Hematopoietic multipotent progenitor cell (in vitro differentiated cells): ENCODE measurements at regions not wholly inside any gene's neighbourhood (a gene's known extent, or its start where the extent isn't known, plus 50 kb on each side); places are given as distances from the start of the nearest gene placed in this dataset. TPM values are rescaled to one million over a fixed set of nuclear protein-coding genes. Genes with fewer than 3 reads are reported as not detected.

Source experiments
- DNase-seq, 3 donors: peaks; one replicate each; pipeline ENCODE4 v3.0.0-alpha.2; 2011 to 2015; ENCODE audit warnings: low read depth in 2 of 3, low spot score in 2 of 3
- small RNA-seq: library from RNA; depleted of rRNA; stranded (forward); fragments of <200 nt; gene quantifications from one replicate; pipeline ENCODE3, GENCODE V24; 2012

- no peak for DNase-seq
Measured at GRCh38 chr10:20963056-20963455, 65.9 kb upstream of the NEBL start.

- DNase-seq: no peak
Measured at GRCh38 chr10:20962165-20962564, 65.1 kb upstream of the NEBL start.

GRCh38 chr10:20959242-20959641 lies 62.1 kb upstream of the NEBL start:
- no peak for DNase-seq

- DNase-seq: no peak
Measured at GRCh38 chr10:20958764-20959163, 61.7 kb upstream of the NEBL start.

- DNase-seq: no peak
Measured at GRCh38 chr10:20958225-20958624, 61.1 kb upstream of the NEBL start.

GRCh38 chr10:20957744-20958143 lies 60.6 kb upstream of the NEBL start:
- no peak for DNase-seq

- DNase-seq: no peak
Measured at GRCh38 chr10:20956843-20957242, 59.7 kb upstream of the NEBL start.

GRCh38 chr10:20955355-20955893 lies 58.3 kb upstream of the NEBL start:
- no peak for DNase-seq

GRCh38 chr10:20954519-20954918 lies 57.4 kb upstream of the NEBL start:
- DNase-seq: no peak

- DNase-seq: no peak
Measured at GRCh38 chr10:20953120-20953519, 56.0 kb upstream of the NEBL start.

- DNase-seq: no peak
Measured at GRCh38 chr10:20949967-20950366, 52.9 kb upstream of the NEBL start.

GRCh38 chr10:20948686-20949327 lies 51.7 kb upstream of the NEBL start:
- no peak for DNase-seq

Small RNA genes lying in the stretch of these regions (small RNA-seq; reads per million reads assigned to genes)
- gene AL158209.2 (not detected), gene RF00017 (not detected), gene RNU6-15P (not detected)
